ENCODE measurements at regions not wholly inside any gene's neighbourhood (a gene's known extent, or its start where the extent isn't known, plus 50 kb on each side); places are given as distances from the start of the nearest gene placed in this dataset.
"Not testable (repeated sequence)": the region's sequence is repeated elsewhere in the genome, so short reads cannot be mapped to it uniquely, and the experiment has no call there.

GRCh38 chr6:18595774-18596530, 208.8 kb downstream of the RNF144B start:
- peak; percentile 70 to 81 (median 81) for DNase-seq

- DNase-seq = no peak
Measured at GRCh38 chr6:18596531-18596835, 209.3 kb downstream of the RNF144B start.

GRCh38 chr6:18598551-18599264, 211.6 kb downstream of the RNF144B start:
- DNase-seq = no peak

GRCh38 chr6:18600255-18600654, 213.1 kb downstream of the RNF144B start:
- no peak for DNase-seq

- DNase-seq = no peak
Measured at GRCh38 chr6:18601516-18602020, 214.4 kb downstream of the RNF144B start.

GRCh38 chr6:18602931-18603330, 215.8 kb downstream of the RNF144B start:
- no peak for DNase-seq

GRCh38 chr6:18603361-18603760, 216.2 kb downstream of the RNF144B start:
- no peak for DNase-seq

- no peak for DNase-seq
Measured at GRCh38 chr6:18605841-18606240, 218.7 kb downstream of the RNF144B start.

- DNase-seq = no peak
Measured at GRCh38 chr6:18609715-18610114, 222.6 kb downstream of the RNF144B start.

- DNase-seq = no peak
Measured at GRCh38 chr6:18613319-18613925, 226.3 kb downstream of the RNF144B start.

- no peak for DNase-seq
Measured at GRCh38 chr6:18629571-18629970, 242.4 kb downstream of the RNF144B start.

- peak; percentile 9 to 34 (median 31) for DNase-seq
Measured at GRCh38 chr6:18632670-18633410, 245.7 kb downstream of the RNF144B start.

GRCh38 chr6:18634912-18635311, 247.8 kb downstream of the RNF144B start:
- DNase-seq = no peak

- DNase-seq = no peak
Measured at GRCh38 chr6:18640134-18640533, 253.0 kb downstream of the RNF144B start.

GRCh38 chr6:18640754-18641153, 253.6 kb downstream of the RNF144B start:
- no peak for DNase-seq

- no peak for DNase-seq
Measured at GRCh38 chr6:18654821-18655220, 267.7 kb downstream of the RNF144B start.

- no peak for DNase-seq
Measured at GRCh38 chr6:18656506-18656905, 269.4 kb downstream of the RNF144B start.

GRCh38 chr6:18659994-18660393, 272.8 kb downstream of the RNF144B start:
- DNase-seq = not testable (repeated sequence)

- no peak for DNase-seq
Measured at GRCh38 chr6:18663011-18663410, 275.9 kb downstream of the RNF144B start.

GRCh38 chr6:18664401-18664800, 277.3 kb downstream of the RNF144B start:
- no peak for DNase-seq

- DNase-seq = no peak
Measured at GRCh38 chr6:18667612-18668011, 280.5 kb downstream of the RNF144B start.

- no peak for DNase-seq
Measured at GRCh38 chr6:18668994-18669393, 281.8 kb downstream of the RNF144B start.

- no peak for DNase-seq
Measured at GRCh38 chr6:18672852-18673251, 285.7 kb downstream of the RNF144B start.
